ENCODE measurements at regions not wholly inside any gene's neighbourhood (a gene's known extent, or its start where the extent isn't known, plus 50 kb on each side); places are given as distances from the start of the nearest gene placed in this dataset.

DNA sequence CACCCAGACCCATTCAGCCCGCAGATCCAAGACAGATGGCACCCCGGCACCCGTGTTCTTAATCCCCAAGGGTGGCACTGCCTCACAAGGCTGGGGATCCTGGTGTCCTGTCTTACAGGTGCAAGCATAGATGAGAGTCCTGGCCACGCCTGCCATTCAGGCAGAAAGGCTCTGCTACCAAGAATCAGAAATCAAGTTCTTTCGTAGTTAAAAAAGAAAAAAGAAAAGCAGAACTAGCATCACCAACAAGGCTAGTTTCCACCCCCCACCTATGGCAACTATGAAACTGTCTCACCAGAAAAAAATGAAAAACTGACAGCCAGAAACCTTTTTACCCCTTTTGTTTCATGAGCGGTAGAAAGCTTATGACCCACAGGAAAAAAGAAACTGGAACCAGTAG, 170.4 kb downstream of the SYK start:
- intact Hi-C loops (cut with micrococcal nuclease; ENCODE audit: unreplicated experiment) = no loop called here
- Histone ChIP-seq H3K27ac (ENCODE audit: low read depth, low read length, poor library complexity, severe bottlenecking) (no peak overlapping the region), H3K4me1 (ENCODE audit: insufficient read depth, low read length, poor library complexity, severe bottlenecking) (no peaks in the 10 kb centered on the region)

DNA sequence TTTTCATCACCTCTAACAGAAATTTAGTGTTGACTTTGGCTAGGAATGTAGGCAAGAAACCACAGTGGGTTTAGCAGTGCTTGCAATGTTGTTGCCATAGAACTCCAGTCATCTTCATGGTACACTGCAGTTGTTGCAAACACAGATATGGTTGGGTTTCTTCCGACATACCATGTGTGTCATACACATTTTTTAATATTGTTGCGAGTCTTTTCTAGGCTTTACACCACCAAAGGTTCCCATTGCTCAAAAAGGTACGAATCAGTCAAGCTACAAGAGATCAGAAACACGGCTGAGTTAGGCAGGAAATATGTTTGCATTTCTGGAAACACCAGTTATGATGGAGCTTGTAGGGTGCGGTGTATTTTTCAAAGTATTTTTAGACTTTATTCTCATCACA, 172.4 kb downstream of the SYK start:
- TF ChIP-seq, protein P1, sequence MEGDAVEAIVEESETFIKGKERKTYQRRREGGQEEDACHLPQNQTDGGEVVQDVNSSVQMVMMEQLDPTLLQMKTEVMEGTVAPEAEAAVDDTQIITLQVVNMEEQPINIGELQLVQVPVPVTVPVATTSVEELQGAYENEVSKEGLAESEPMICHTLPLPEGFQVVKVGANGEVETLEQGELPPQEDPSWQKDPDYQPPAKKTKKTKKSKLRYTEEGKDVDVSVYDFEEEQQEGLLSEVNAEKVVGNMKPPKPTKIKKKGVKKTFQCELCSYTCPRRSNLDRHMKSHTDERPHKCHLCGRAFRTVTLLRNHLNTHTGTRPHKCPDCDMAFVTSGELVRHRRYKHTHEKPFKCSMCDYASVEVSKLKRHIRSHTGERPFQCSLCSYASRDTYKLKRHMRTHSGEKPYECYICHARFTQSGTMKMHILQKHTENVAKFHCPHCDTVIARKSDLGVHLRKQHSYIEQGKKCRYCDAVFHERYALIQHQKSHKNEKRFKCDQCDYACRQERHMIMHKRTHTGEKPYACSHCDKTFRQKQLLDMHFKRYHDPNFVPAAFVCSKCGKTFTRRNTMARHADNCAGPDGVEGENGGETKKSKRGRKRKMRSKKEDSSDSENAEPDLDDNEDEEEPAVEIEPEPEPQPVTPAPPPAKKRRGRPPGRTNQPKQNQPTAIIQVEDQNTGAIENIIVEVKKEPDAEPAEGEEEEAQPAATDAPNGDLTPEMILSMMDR (conservative IDR thresholded peaks at IDR 0.05; ENCODE audit: low read depth, low read length) = no peak
- no peak for TF ChIP-seq EZH2 (IDR thresholded peaks at IDR 0.05; ENCODE audit: borderline replicate concordance, low read depth, low read length, poor library complexity, severe bottlenecking)
- no peak overlapping the region for H3K4me3 ChIP-seq (ENCODE audit: low read depth, low read length, poor library complexity, severe bottlenecking)
- POLR2A ChIA-PET (ENCODE audit: low non-redundant PET) = no interaction called here
- no peaks in the 10 kb centered on the region for H3K9me3 ChIP-seq (ENCODE audit: low read depth, low read length, poor library complexity, severe bottlenecking)
- no peak overlapping the region for H3K27ac ChIP-seq (ENCODE audit: low read depth, low read length, poor library complexity, severe bottlenecking)
- intact Hi-C loops (cut with micrococcal nuclease; ENCODE audit: unreplicated experiment) = no loop called here
- H3K27me3 ChIP-seq (replicated peaks; ENCODE audit: insufficient read depth, low read depth, low read length, poor library complexity) = no peaks in the 10 kb centered on the region
- no peaks in the 10 kb centered on the region for H3K36me3 ChIP-seq (ENCODE audit: insufficient read depth, low read length, poor library complexity, severe bottlenecking)
- no TSS peak for BruUV-seq (replicated peaks)
- CTCF ChIA-PET = no interaction called here
- H3K4me1 ChIP-seq (ENCODE audit: insufficient read depth, low read length, poor library complexity, severe bottlenecking) = no peaks in the 10 kb centered on the region
- DNase-seq (ENCODE audit: low spot score) = no peak

More for the DNA sequence above, 170.4 kb downstream of the SYK start:
- Histone ChIP-seq H3K27me3 (replicated peaks; ENCODE audit: insufficient read depth, low read depth, low read length, poor library complexity) (no peaks in the 10 kb centered on the region), H3K36me3 (ENCODE audit: insufficient read depth, low read length, poor library complexity, severe bottlenecking) (no peaks in the 10 kb centered on the region), H3K4me3 (ENCODE audit: low read depth, low read length, poor library complexity, severe bottlenecking) (no peak overlapping the region), H3K9me3 (ENCODE audit: low read depth, low read length, poor library complexity, severe bottlenecking) (no peaks in the 10 kb centered on the region)
- no peak for TF ChIP-seq EZH2 (IDR thresholded peaks at IDR 0.05; ENCODE audit: borderline replicate concordance, low read depth, low read length, poor library complexity, severe bottlenecking)
- TF ChIP-seq, protein P1 (conservative IDR thresholded peaks at IDR 0.05; ENCODE audit: low read depth, low read length) = no peak
- DNase-seq (ENCODE audit: low spot score) = no peak
- ChIA-PET CTCF (no interaction called here), POLR2A (ENCODE audit: low non-redundant PET) (no interaction called here)
- BruUV-seq (replicated peaks) = no TSS peak

DNA sequence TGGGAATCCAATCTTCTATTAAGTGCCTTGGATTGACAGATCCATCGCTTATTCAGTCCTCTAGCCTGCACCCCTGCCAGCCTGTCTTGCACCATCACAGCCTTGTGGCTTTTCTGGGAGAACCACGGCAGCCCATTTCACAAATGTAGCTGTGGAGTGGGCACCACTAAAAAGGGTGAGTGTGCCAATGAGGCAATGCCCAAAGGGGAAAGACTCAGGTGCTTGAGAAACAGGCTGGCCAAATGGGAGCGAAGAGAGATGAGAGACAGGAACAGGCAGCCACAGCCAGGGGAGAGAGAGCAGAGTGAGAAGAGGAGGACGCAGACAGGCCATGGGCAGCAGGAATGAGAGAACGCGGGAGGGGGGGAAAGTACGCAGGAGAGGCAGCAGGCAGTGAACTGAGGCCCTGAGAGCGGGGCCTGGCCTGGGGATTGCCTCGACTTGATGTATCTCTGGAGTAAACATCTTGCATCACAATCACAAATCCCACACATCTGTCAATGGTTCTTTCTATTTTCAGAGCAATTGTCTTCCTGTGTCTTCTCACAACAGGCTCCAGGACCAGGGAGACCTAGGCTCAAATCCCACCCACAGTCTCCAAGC, 173.1 kb downstream of the SYK start:
- CTCF ChIA-PET = no interaction called here
- Histone ChIP-seq H3K36me3 (ENCODE audit: insufficient read depth, low read length, poor library complexity, severe bottlenecking) (no peaks in the 10 kb centered on the region), H3K9me3 (ENCODE audit: low read depth, low read length, poor library complexity, severe bottlenecking) (no peaks in the 10 kb centered on the region), H3K27ac (ENCODE audit: low read depth, low read length, poor library complexity, severe bottlenecking) (no peak overlapping the region), H3K4me3 (ENCODE audit: low read depth, low read length, poor library complexity, severe bottlenecking) (no peak overlapping the region), H3K4me1 (ENCODE audit: insufficient read depth, low read length, poor library complexity, severe bottlenecking) (no peaks in the 10 kb centered on the region), H3K27me3 (replicated peaks; ENCODE audit: insufficient read depth, low read depth, low read length, poor library complexity) (no peaks in the 10 kb centered on the region)
- intact Hi-C loops (cut with micrococcal nuclease; ENCODE audit: unreplicated experiment) = no loop called here
- BruUV-seq (replicated peaks) = no TSS peak
- no peak for TF ChIP-seq EZH2 (IDR thresholded peaks at IDR 0.05; ENCODE audit: borderline replicate concordance, low read depth, low read length, poor library complexity, severe bottlenecking)
- TF ChIP-seq, protein P1 (conservative IDR thresholded peaks at IDR 0.05; ENCODE audit: low read depth, low read length) = no peak
- DNase-seq (ENCODE audit: low spot score) = no peak
- POLR2A ChIA-PET (ENCODE audit: low non-redundant PET) = no interaction called here
